IMR-90 (cell line): ENCODE measurements at regions not wholly inside any gene's neighbourhood (a gene's known extent, or its start where the extent isn't known, plus 50 kb on each side); places are given as distances from the start of the nearest gene placed in this dataset.

Experiments
- ATAC-seq: fragments of 200-7000 bp; cut with Tn5 transposase; 2 replicates; pipeline ENCODE4 v1.9.1; 2020; ENCODE audit warnings: low read depth, mild to moderate bottlenecking, moderate library complexity
- BruUV-seq: library from RNA; stranded (reverse); fragments of 400-500 nt; replicated peaks from 2 replicates; lab custom pipeline; 2021; lab: Mats Ljungman, UMichigan
- CTCF ChIA-PET: fragments of 300-600 bp; formaldehyde crosslinking; extraction: SDS; loops from one replicate; lab custom pipeline; 2021; ENCODE audit warnings: antibody characterized with exemption; lab: Yijun Ruan, JAX
- POLR2A ChIA-PET: fragments of 300-600 bp; sonication (Branson Sonifier 250); formaldehyde crosslinking; loops from one replicate; lab custom pipeline; 2022; ENCODE audit warnings: antibody characterized with exemption; ENCODE audit not compliant: unreplicated experiment; lab: Charles Lee
- DNase-seq: peaks from one replicate; pipeline ENCODE4 v3.0.0; 2013
- H2AFZ ChIP-seq: replicated peaks from 2 replicates; pipeline ENCODE3; 2013; ENCODE audit warnings: low read length, mild to moderate bottlenecking; ENCODE audit not compliant: poor library complexity
- H2AK5ac ChIP-seq: 2 replicates; pipeline ENCODE4 v1.6.1; 2013; ENCODE audit warnings: low read depth, low read length, inconsistent platforms
- H2AK9ac ChIP-seq: replicated peaks from 2 replicates; pipeline ENCODE3; 2013; ENCODE audit warnings: mild to moderate bottlenecking, low read depth, low read length, moderate library complexity; ENCODE audit not compliant: poor library complexity
- H2BK120ac ChIP-seq: 2 replicates; pipeline ENCODE4 v1.6.1; 2013; ENCODE audit warnings: low read depth, low read length, inconsistent platforms
- H2BK15ac ChIP-seq: 3 replicates; pipeline ENCODE4 v1.6.1; 2013; ENCODE audit warnings: low read depth, low read length, inconsistent platforms
- H2BK20ac ChIP-seq: 2 replicates; pipeline ENCODE4 v1.6.1; 2013; ENCODE audit warnings: low read depth, mild to moderate bottlenecking, inconsistent platforms, low read length, moderate library complexity
- H2BK5ac ChIP-seq: 2 replicates; pipeline ENCODE4 v1.6.1; 2013; ENCODE audit warnings: mild to moderate bottlenecking, low read depth, low read length, inconsistent platforms; ENCODE audit not compliant: poor library complexity, severe bottlenecking
- H3K14ac ChIP-seq: replicated peaks from 2 replicates; pipeline ENCODE4 v1.6.1; 2013; ENCODE audit warnings: low read depth, low read length, inconsistent platforms
- H3K18ac ChIP-seq: 2 replicates; pipeline ENCODE4 v1.6.1; 2013; ENCODE audit warnings: low read depth, low read length, control low read depth
- H3K23ac ChIP-seq: 2 replicates; pipeline ENCODE4 v1.6.1; 2013; ENCODE audit warnings: low read depth, low read length, inconsistent platforms
- H3K27ac ChIP-seq: 2 replicates; pipeline ENCODE4 v1.5.1; 2013; ENCODE audit warnings: mild to moderate bottlenecking, control low read depth, low read length; ENCODE audit not compliant: insufficient read depth
- H3K27me3 ChIP-seq: 2 replicates; pipeline ENCODE4 v1.6.1; 2013; ENCODE audit warnings: low read length; ENCODE audit not compliant: control insufficient read depth, insufficient read depth
- H3K36me3 ChIP-seq: 2 replicates; pipeline ENCODE4 v1.6.1; 2013; ENCODE audit warnings: low read length, mixed read lengths; ENCODE audit not compliant: control insufficient read depth, insufficient read depth
- H3K4ac ChIP-seq: 2 replicates; pipeline ENCODE4 v1.6.1; 2013; ENCODE audit warnings: low read depth, low read length, inconsistent platforms
- H3K4me1 ChIP-seq: 2 replicates; pipeline ENCODE4 v1.6.1; 2013; ENCODE audit warnings: low read length, mixed read lengths; ENCODE audit not compliant: control insufficient read depth, insufficient read depth
- H3K4me2 ChIP-seq: 2 replicates; pipeline ENCODE4 v1.6.1; 2013; ENCODE audit warnings: low read depth, mild to moderate bottlenecking, control low read depth, low read length, moderate library complexity
- H3K4me3 ChIP-seq: 2 replicates; pipeline ENCODE4 v1.5.1; 2013; ENCODE audit warnings: low read depth, mild to moderate bottlenecking, control low read depth, low read length, moderate library complexity; ENCODE audit not compliant: insufficient read depth
- H3K56ac ChIP-seq: 2 replicates; pipeline ENCODE4 v1.6.1; 2013; ENCODE audit warnings: low read length, inconsistent platforms; ENCODE audit not compliant: insufficient read depth; ENCODE audit errors: extremely low read depth
- H3K79me1 ChIP-seq, 2 experiments: 2 replicates each; pipeline ENCODE4 v1.6.1; 2013; ENCODE audit warnings: low read length in 2 of 2, inconsistent platforms in 1 of 2, low read depth in 1 of 2
- H3K9ac ChIP-seq: 2 replicates; pipeline ENCODE4 v1.6.1; 2013; ENCODE audit warnings: low read depth, low read length, control low read depth
- H3K9me1 ChIP-seq: 2 replicates; pipeline ENCODE4 v1.6.1; 2013; ENCODE audit warnings: low read length, inconsistent platforms; ENCODE audit not compliant: insufficient read depth
- H3K9me3 ChIP-seq: 2 replicates; pipeline ENCODE4 v1.6.1; 2013; ENCODE audit warnings: low read length; ENCODE audit not compliant: control insufficient read depth, insufficient read depth
- H4K20me1 ChIP-seq: 2 replicates; pipeline ENCODE4 v1.6.1; 2013; ENCODE audit warnings: low read length, inconsistent platforms; ENCODE audit not compliant: insufficient read depth
- H4K5ac ChIP-seq: 2 replicates; pipeline ENCODE4 v1.6.1; 2013; ENCODE audit warnings: mild to moderate bottlenecking, low read depth, low read length, control low read depth
- H4K8ac ChIP-seq, 2 experiments: 2 replicates each; pipeline ENCODE4 v1.6.1; 2013; ENCODE audit warnings: low read depth in 2 of 2, low read length in 2 of 2, control low read depth in 1 of 2, inconsistent platforms in 1 of 2
- H4K91ac ChIP-seq: 2 replicates; pipeline ENCODE4 v1.6.1; 2013; ENCODE audit warnings: low read depth, low read length, inconsistent platforms; ENCODE audit not compliant: insufficient read depth
- BHLHE40 ChIP-seq: fragments of 150-350 bp; IDR thresholded peaks from 2 replicates; pipeline ENCODE4 v1.6.1; 2016; ENCODE audit warnings: mild to moderate bottlenecking, low read depth, low read length
- CEBPB ChIP-seq: IDR thresholded peaks from 2 replicates; pipeline ENCODE4 v1.6.1; 2012; ENCODE audit warnings: low read depth, low read length, improper control_type of control experiment
- CHD1 ChIP-seq: IDR thresholded peaks from 2 replicates; pipeline ENCODE4 v1.6.1; 2012; ENCODE audit warnings: low read depth, low read length, improper control_type of control experiment
- FOS ChIP-seq: fragments of 150-350 bp; IDR thresholded peaks from 2 replicates; pipeline ENCODE4 v1.6.1; 2016; ENCODE audit warnings: low read depth, low read length
- MAFK ChIP-seq: IDR thresholded peaks from 2 replicates; pipeline ENCODE4 v1.6.1; 2012; ENCODE audit warnings: low read depth, low read length, improper control_type of control experiment
- MAZ ChIP-seq: IDR thresholded peaks from 2 replicates; pipeline ENCODE4 v1.6.1; 2012; ENCODE audit warnings: low read depth, mild to moderate bottlenecking, low read length, improper control_type of control experiment, moderate library complexity, borderline replicate concordance
- MXI1 ChIP-seq: IDR thresholded peaks from 2 replicates; pipeline ENCODE4 v1.6.1; 2012; ENCODE audit warnings: low read depth, mild to moderate bottlenecking, low read length, moderate library complexity, borderline replicate concordance
- NFE2L2 ChIP-seq: fragments of 150-350 bp; IDR thresholded peaks from 2 replicates; pipeline ENCODE4 v1.6.1; 2016; ENCODE audit warnings: low read depth, mild to moderate bottlenecking, low read length
- POLR2A ChIP-seq: IDR thresholded peaks from 2 replicates; pipeline ENCODE4 v1.6.1; 2012; ENCODE audit warnings: mild to moderate bottlenecking, low read depth, low read length
- RAD21 ChIP-seq: IDR thresholded peaks from 2 replicates; pipeline ENCODE4 v1.6.1; 2012; ENCODE audit warnings: low read length, improper control_type of control experiment
- RCOR1 ChIP-seq: IDR thresholded peaks from 2 replicates; pipeline ENCODE4 v1.6.1; 2012; ENCODE audit warnings: mild to moderate bottlenecking, low read length, improper control_type of control experiment; ENCODE audit not compliant: insufficient replicate concordance
- RFX5 ChIP-seq: IDR thresholded peaks from 2 replicates; pipeline ENCODE4 v1.8.0; 2012; ENCODE audit warnings: low read depth, mild to moderate bottlenecking, low read length, moderate library complexity
- SMC3 ChIP-seq: fragments of 150-350 bp; IDR thresholded peaks from 2 replicates; pipeline ENCODE4 v1.6.1; 2016; ENCODE audit warnings: low read depth, mild to moderate bottlenecking, antibody characterized with exemption, low read length, moderate library complexity
- WGBS, 2 experiments: methylation state at CpG; one replicate each; pipeline versions ENCODE4 v1.1.5 to v1.1.7; 2013; ENCODE audit warnings: missing lambda C conversion rate in 2 of 2; ENCODE audit not compliant: insufficient read length in 1 of 2; ENCODE audit errors: extremely low coverage in 2 of 2; 5-methylcytosine and 5-hydroxymethylcytosine counted together
- dilution Hi-C: fragments of 300-500 bp; cut with HindIII; formaldehyde crosslinking; loops from one replicate; pipeline ENCODE4 v1.14.3; 2018; ENCODE audit warnings: low sequenced_read_pairs; ENCODE audit not compliant: unreplicated experiment
- in situ Hi-C: fragments of 300-500 bp; cut with MboI; formaldehyde crosslinking; loops from 3 replicates; pipeline ENCODE4 v1.14.3; 2019; ENCODE audit warnings: low sequenced_read_pairs, inconsistent platforms, mixed read lengths
- intact Hi-C: fragments of 100-400 bp; cut with micrococcal nuclease; formaldehyde crosslinking; loops from 2 replicates; pipeline ENCODE4 v1.10.0; 2022
- TF ChIP-seq, protein P1 (sequence below): fragments of 150-350 bp; IDR thresholded peaks from 2 replicates; pipeline ENCODE4 v1.6.1; 2017; ENCODE audit warnings: mild to moderate bottlenecking, antibody characterized with exemption, low read length, low read depth
- TF ChIP-seq, protein P2 (sequence below): conservative IDR thresholded peaks from 2 replicates; pipeline ENCODE4 v1.5.1; 2012; ENCODE audit warnings: mild to moderate bottlenecking, low read depth, low read length, improper control_type of control experiment
- TF ChIP-seq, protein P3 (sequence below): fragments of 150-350 bp; IDR thresholded peaks from 2 replicates; pipeline ENCODE4 v1.6.1; 2016; ENCODE audit warnings: low read depth, mild to moderate bottlenecking, low read length, moderate library complexity, borderline replicate concordance

DNA sequence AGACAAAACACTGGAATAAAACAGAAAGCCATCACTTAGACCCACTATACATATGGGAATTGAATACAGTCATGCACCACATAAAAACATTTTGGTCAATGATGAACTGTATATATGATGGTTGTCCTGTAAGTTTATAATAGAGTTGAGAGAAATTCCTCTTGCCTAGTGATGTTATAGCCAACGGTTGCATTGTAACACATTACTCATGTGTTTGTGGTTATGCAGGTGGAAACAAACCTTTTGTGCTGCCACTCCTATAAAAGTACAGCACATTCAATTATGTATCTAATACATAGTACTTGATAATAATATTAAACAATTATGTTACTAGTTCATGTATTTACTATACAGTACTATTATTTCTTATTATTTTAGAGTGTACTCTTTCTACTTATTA is 381.2 kb upstream of the MBL2 start:
- no peak overlapping the region for H2AK9ac ChIP-seq
- no TSS peak for BruUV-seq
- in situ Hi-C loops (no loop called here), dilution Hi-C loops (no loop called here), intact Hi-C loops (no loop called here)
- H2BK15ac ChIP-seq, result no peak overlapping the region
- no peak overlapping the region for H3K18ac ChIP-seq
- H2BK5ac ChIP-seq, result no peak overlapping the region
- H4K91ac ChIP-seq, result no peak overlapping the region
- H2AK5ac ChIP-seq, result no peak overlapping the region
- H3K56ac ChIP-seq, result no peak overlapping the region
- no peak overlapping the region for H3K14ac ChIP-seq
- H3K36me3 ChIP-seq, result no peaks in the 10 kb centered on the region
- no peak overlapping the region for H3K23ac ChIP-seq
- H3K9ac ChIP-seq, result no peak overlapping the region
- WGBS, 2 experiments, result no CpG with 5 or more reads among the region's 1 CpG
- no peak for ATAC-seq
- no peaks in the 10 kb centered on the region for H3K9me3 ChIP-seq
- no peak overlapping the region for H3K27ac ChIP-seq
- no peak overlapping the region for H3K4ac ChIP-seq
- ChIA-PET POLR2A (no interaction called here), CTCF (no interaction called here)
- H3K27me3 ChIP-seq, result no peaks in the 10 kb centered on the region
- no peaks in the 10 kb centered on the region for H3K79me1 ChIP-seq
- no peaks in the 10 kb centered on the region for H4K20me1 ChIP-seq
- H3K4me2 ChIP-seq, result no peak overlapping the region
- no peak overlapping the region for H3K4me3 ChIP-seq
- no peaks in the 10 kb centered on the region for H3K9me1 ChIP-seq
- no peak overlapping the region for H2AFZ ChIP-seq
- H4K5ac ChIP-seq, result no peak overlapping the region
- no peak for DNase-seq
- no peak for TF ChIP-seq BHLHE40
- TF ChIP-seq CEBPB, result no peak
- no peak for TF ChIP-seq FOS
- TF ChIP-seq MXI1, result no peak
- TF ChIP-seq, protein P1, sequence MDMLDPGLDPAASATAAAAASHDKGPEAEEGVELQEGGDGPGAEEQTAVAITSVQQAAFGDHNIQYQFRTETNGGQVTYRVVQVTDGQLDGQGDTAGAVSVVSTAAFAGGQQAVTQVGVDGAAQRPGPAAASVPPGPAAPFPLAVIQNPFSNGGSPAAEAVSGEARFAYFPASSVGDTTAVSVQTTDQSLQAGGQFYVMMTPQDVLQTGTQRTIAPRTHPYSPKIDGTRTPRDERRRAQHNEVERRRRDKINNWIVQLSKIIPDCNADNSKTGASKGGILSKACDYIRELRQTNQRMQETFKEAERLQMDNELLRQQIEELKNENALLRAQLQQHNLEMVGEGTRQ, result no peak
- no peak for TF ChIP-seq RFX5
- no peak for TF ChIP-seq SMC3
- no peak for TF ChIP-seq NFE2L2
- no peak for TF ChIP-seq CHD1
- TF ChIP-seq, protein P2, sequence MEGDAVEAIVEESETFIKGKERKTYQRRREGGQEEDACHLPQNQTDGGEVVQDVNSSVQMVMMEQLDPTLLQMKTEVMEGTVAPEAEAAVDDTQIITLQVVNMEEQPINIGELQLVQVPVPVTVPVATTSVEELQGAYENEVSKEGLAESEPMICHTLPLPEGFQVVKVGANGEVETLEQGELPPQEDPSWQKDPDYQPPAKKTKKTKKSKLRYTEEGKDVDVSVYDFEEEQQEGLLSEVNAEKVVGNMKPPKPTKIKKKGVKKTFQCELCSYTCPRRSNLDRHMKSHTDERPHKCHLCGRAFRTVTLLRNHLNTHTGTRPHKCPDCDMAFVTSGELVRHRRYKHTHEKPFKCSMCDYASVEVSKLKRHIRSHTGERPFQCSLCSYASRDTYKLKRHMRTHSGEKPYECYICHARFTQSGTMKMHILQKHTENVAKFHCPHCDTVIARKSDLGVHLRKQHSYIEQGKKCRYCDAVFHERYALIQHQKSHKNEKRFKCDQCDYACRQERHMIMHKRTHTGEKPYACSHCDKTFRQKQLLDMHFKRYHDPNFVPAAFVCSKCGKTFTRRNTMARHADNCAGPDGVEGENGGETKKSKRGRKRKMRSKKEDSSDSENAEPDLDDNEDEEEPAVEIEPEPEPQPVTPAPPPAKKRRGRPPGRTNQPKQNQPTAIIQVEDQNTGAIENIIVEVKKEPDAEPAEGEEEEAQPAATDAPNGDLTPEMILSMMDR, result no peak
- no peak for TF ChIP-seq POLR2A
- TF ChIP-seq RAD21, result no peak
- TF ChIP-seq RCOR1, result no peak
- no peak for TF ChIP-seq MAZ
- no peak for TF ChIP-seq MAFK
- TF ChIP-seq, protein P3, sequence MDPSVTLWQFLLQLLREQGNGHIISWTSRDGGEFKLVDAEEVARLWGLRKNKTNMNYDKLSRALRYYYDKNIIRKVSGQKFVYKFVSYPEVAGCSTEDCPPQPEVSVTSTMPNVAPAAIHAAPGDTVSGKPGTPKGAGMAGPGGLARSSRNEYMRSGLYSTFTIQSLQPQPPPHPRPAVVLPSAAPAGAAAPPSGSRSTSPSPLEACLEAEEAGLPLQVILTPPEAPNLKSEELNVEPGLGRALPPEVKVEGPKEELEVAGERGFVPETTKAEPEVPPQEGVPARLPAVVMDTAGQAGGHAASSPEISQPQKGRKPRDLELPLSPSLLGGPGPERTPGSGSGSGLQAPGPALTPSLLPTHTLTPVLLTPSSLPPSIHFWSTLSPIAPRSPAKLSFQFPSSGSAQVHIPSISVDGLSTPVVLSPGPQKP, result no peak
- H2BK120ac ChIP-seq, result no peak overlapping the region
- H3K4me1 ChIP-seq, result no peaks in the 10 kb centered on the region
- no peak overlapping the region for H2BK20ac ChIP-seq
- H4K8ac ChIP-seq, result no peak overlapping the region
